ENCODE measurements at regions not wholly inside any gene's neighbourhood (a gene's known extent, or its start where the extent isn't known, plus 50 kb on each side); places are given as distances from the start of the nearest gene placed in this dataset.
"Not testable (repeated sequence)": the region's sequence is repeated elsewhere in the genome, so short reads cannot be mapped to it uniquely, and the experiment has no call there.

DNA sequence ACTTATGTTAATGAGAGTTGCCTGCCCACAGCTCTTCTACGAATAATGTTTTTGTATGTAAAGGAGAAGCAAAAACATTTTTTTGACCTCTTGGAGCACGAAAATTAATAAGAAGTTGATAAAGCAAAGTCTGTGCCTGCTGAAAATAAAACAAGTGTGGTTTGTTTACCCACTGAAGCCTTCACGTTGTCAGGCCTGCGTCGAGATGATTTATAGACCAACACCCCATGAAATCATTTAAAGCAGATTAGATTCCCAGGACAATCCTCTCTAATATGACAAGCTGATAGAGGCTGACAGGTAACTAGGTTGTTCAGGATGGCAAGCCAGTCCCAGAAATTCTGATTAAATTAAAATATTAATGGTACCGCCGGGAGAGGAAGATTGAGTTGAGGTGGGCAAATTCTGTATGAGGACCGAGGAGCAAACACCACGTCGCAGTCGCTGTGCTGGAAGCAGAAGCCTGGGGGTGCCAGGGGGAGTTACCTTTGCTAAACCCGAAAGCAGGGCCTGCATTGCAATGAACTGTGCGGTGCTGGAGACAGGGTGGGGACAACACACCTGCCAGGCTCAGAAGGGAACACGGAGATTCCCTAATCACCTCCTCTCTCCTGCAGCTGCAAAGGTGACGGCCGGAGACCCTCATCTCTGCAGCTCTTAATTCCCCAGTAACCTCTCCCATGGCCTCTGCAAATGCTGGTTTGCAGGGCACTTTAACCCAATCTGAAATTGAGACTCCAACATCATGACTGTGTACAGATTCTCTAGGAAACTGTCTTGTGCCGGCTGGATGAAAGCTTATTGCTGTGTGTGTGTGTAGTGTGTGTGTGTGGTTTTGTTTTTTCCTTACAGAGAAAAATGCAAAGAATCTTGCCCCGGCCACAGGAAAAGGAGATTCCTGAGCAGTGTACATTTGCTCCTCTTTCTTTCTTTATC lies 2805.9 kb downstream of the RPIA start:
- H3K27ac ChIP-seq (ENCODE audit: insufficient read depth, low read depth, low read length, poor library complexity, severe bottlenecking); H3K9me3 ChIP-seq (ENCODE audit: control insufficient read depth, low read length); H3K4me3 ChIP-seq (ENCODE audit: insufficient read depth, low read depth, low read length); H3K4me1 ChIP-seq (ENCODE audit: control insufficient read depth, insufficient read depth, low read length); H3K36me3 ChIP-seq (ENCODE audit: control insufficient read depth, insufficient read depth, low read length); H3K27me3 ChIP-seq (ENCODE audit: control insufficient read depth, insufficient read depth, low read length, poor library complexity, severe bottlenecking): not testable (repeated sequence)
- WGBS, 2 experiments = 74 to 83% methylated on average over 5 to 8 of the region's 18 CpGs

DNA sequence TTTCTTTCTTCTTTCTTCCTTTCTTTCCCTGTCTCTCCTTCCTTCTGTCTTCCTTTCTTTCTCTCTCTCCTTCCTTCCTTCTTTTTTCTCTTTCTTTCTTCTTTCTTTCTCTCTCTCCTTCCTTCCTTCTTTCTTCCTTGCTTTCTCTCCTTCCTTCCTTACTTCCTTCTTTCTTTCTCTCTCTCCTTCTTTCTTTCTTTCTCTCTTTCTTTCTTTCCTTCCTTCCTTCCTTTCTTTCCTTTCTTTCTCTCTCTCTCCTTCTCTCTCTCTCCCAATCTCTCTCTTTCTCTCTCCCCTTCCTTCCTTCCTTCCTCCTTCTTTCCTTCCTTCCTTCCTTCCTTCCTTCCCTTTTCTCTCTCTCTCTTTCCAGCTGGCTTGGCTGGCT lies 2806.6 kb downstream of the RPIA start:
- not testable (repeated sequence) for H3K27me3 ChIP-seq (ENCODE audit: control insufficient read depth, insufficient read depth, low read length, poor library complexity, severe bottlenecking); H3K4me1 ChIP-seq (ENCODE audit: control insufficient read depth, insufficient read depth, low read length); H3K36me3 ChIP-seq (ENCODE audit: control insufficient read depth, insufficient read depth, low read length); H3K9me3 ChIP-seq (ENCODE audit: control insufficient read depth, low read length); H3K27ac ChIP-seq (ENCODE audit: insufficient read depth, low read depth, low read length, poor library complexity, severe bottlenecking); H3K4me3 ChIP-seq (ENCODE audit: insufficient read depth, low read depth, low read length)

DNA sequence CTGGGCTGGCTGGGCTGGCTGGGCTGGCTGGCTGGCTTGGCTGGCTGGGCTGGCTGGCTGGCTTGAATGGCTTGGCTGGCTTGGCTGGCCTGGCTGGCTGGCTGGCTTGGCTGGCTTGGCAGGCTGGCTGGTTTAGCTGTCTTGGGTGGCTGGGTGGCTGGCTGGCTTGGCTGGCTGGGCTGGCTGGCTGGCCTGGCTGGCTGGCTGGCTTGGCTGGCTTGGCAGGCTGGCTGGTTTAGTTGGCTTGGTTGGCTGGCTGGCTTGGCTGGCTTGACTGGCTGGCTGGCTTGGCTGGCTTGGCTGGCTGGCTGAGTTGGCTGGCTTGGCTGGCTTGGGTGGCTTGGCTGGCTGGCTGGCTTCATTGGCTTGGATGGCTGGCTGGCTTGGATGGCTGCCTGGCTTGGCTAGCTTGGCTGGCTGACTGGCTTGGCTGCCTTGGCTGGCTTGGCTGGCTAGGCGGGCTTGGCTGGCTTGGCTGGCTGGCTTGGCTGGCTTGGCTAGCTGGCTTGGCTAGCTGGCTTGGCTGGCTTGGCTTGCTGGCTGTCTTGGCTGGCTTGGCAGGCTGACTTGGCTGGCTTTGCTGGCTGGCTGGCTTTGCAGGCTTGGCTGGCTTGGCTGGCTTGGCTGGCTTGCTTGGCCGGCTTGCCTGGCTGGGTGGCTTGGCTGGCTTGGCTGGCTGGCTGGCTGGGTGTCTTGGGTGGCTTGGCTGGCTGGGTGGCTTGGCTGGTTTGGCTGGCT lies 2807.2 kb downstream of the RPIA start:
- not testable (repeated sequence) for H3K9me3 ChIP-seq (ENCODE audit: control insufficient read depth, low read length); H3K27me3 ChIP-seq (ENCODE audit: control insufficient read depth, insufficient read depth, low read length, poor library complexity, severe bottlenecking)
- 86% methylated on average over 2 of the region's 2 CpGs for WGBS, 2 experiments

DNA sequence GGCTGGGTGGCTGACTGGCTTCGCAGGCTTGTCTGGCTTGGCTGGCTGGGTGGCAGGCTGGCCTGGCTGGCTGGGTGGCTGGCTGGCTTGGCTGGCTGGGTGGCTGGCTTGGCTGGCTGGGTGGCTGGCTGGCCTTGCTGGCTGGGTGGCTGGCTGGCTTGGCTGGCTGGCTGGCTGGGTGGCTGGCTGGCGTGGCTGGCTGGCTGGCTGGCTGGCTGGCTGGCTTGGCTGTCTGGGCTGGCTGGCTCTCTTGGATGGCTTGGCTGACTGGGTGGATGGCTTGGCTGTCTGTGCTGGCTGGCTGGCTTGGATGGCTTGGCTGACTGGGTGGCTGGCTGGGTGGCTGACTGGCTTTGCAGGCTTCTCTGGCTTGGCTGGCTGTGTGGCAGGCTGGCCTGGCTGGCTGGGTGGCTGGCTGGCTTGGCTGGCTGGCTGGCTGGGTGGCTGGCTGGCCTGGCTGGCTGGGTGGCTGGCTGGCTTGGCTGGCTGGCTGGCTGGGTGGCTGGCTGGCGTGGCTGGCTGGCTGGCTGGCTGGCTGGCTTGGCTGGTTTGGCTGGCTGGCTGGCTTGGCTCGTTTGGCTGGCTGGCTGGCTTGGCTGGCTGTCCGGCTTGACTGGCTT lies 2808.1 kb downstream of the RPIA start:
- H3K27me3 ChIP-seq (ENCODE audit: control insufficient read depth, insufficient read depth, low read length, poor library complexity, severe bottlenecking); H3K4me3 ChIP-seq (ENCODE audit: insufficient read depth, low read depth, low read length); H3K4me1 ChIP-seq (ENCODE audit: control insufficient read depth, insufficient read depth, low read length); H3K36me3 ChIP-seq (ENCODE audit: control insufficient read depth, insufficient read depth, low read length); H3K27ac ChIP-seq (ENCODE audit: insufficient read depth, low read depth, low read length, poor library complexity, severe bottlenecking); H3K9me3 ChIP-seq (ENCODE audit: control insufficient read depth, low read length): not testable (repeated sequence)
- WGBS, 2 experiments = 80 to 82% methylated on average over 5 of the region's 5 CpGs

More for the DNA sequence above, 2807.2 kb downstream of the RPIA start:
- not testable (repeated sequence) for H3K27ac ChIP-seq (ENCODE audit: insufficient read depth, low read depth, low read length, poor library complexity, severe bottlenecking); H3K4me3 ChIP-seq (ENCODE audit: insufficient read depth, low read depth, low read length); H3K36me3 ChIP-seq (ENCODE audit: control insufficient read depth, insufficient read depth, low read length); H3K4me1 ChIP-seq (ENCODE audit: control insufficient read depth, insufficient read depth, low read length)

DNA sequence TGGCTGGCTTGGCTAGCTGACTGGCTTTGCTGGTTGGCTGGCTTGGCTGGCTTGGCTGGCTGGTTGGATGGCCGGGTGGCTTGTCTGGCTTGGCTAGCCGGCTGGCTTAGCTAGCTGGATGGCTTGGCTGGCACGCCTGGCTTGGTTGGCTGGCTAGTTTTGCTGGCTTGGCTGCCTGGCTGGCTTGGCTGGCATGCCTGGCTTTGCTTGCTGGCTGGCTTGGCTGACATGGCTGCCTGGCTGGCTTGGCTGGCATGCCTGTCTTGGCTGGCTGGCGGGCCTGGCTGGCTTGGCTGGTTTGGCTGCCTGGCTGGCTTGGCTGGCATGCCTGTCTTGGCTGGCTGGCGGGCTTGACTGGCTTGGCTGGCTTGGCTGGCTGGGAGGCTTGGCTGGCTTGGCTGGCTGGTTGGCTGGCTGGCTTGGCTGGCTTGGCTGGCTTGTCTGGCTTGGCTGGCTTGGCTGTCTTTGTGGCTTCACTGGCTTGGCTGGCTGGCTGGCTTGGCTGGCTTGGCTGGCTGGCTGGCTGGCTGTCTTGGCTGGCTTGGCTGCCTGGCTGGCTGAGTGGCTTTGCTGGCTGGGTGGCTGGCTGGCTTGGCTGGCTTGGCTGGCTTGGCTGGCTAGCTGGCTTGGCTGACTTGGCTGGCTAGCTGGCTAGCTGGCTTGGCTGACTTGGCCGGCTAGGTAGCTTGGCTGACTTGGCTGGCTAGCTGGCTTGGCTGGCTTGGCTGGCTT lies 2808.9 kb downstream of the RPIA start:
- not testable (repeated sequence) for H3K4me3 ChIP-seq (ENCODE audit: insufficient read depth, low read depth, low read length); H3K27me3 ChIP-seq (ENCODE audit: control insufficient read depth, insufficient read depth, low read length, poor library complexity, severe bottlenecking); H3K27ac ChIP-seq (ENCODE audit: insufficient read depth, low read depth, low read length, poor library complexity, severe bottlenecking); H3K4me1 ChIP-seq (ENCODE audit: control insufficient read depth, insufficient read depth, low read length); H3K36me3 ChIP-seq (ENCODE audit: control insufficient read depth, insufficient read depth, low read length); H3K9me3 ChIP-seq (ENCODE audit: control insufficient read depth, low read length)
- WGBS, 2 experiments = 92 to 94% methylated on average over 6 of the region's 6 CpGs

DNA sequence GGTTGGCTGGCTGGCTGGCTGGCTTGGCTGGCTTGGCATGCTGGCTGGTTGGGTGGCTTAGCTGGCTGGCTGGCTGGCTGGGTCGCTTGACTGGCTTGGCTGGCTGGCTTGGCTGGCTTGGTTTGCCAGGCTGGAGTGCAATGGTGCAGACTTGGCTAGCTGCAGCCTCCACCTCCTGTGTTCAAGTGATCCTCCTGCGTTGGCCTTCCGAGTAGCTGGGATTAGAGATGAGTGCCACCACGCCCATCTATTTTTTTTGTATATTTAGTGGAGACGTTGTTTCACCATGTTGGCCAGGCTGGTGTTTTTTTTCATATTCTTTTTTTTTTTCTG lies 2809.5 kb downstream of the RPIA start:
- not testable (repeated sequence) for H3K9me3 ChIP-seq (ENCODE audit: control insufficient read depth, low read length); H3K36me3 ChIP-seq (ENCODE audit: control insufficient read depth, insufficient read depth, low read length); H3K27me3 ChIP-seq (ENCODE audit: control insufficient read depth, insufficient read depth, low read length, poor library complexity, severe bottlenecking); H3K4me1 ChIP-seq (ENCODE audit: control insufficient read depth, insufficient read depth, low read length); H3K27ac ChIP-seq (ENCODE audit: insufficient read depth, low read depth, low read length, poor library complexity, severe bottlenecking); H3K4me3 ChIP-seq (ENCODE audit: insufficient read depth, low read depth, low read length)
- 83 to 91% methylated on average over 4 to 5 of the region's 5 CpGs for WGBS, 2 experiments

DNA sequence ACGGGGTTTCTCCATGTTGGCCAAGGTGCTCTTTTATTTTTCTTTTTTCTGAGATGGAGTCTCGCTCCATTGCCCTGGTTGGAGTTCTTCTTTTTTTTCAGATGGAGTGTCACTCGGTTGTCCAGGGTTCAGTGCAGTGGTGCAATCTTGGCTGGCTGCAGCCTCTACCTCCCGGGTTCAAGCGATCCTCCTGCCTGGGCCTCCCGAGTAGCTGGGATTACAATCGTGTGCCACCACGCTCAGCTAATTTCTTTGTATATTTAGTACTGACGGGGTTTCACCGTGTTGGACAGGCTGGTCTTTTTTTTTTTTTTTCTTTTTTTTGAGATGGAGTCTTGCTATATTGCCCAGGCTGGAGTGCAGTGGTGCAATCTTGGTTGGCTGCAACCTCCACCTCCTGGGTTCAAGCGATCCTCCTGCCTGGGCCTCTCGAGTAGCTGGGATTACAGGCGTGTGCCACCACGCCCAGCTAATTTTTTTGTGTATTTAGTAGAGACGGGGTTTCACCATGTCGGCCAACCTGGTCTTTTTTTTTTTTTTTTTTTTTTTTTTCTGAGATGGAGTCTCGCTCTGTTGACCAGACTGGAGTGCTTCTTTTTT lies 2810.1 kb downstream of the RPIA start:
- not testable (repeated sequence) for H3K4me1 ChIP-seq (ENCODE audit: control insufficient read depth, insufficient read depth, low read length); H3K9me3 ChIP-seq (ENCODE audit: control insufficient read depth, low read length); H3K27ac ChIP-seq (ENCODE audit: insufficient read depth, low read depth, low read length, poor library complexity, severe bottlenecking); H3K36me3 ChIP-seq (ENCODE audit: control insufficient read depth, insufficient read depth, low read length); H3K27me3 ChIP-seq (ENCODE audit: control insufficient read depth, insufficient read depth, low read length, poor library complexity, severe bottlenecking); H3K4me3 ChIP-seq (ENCODE audit: insufficient read depth, low read depth, low read length)
- WGBS, 2 experiments = 75 to 96% methylated on average over 6 to 8 of the region's 17 CpGs

DNA sequence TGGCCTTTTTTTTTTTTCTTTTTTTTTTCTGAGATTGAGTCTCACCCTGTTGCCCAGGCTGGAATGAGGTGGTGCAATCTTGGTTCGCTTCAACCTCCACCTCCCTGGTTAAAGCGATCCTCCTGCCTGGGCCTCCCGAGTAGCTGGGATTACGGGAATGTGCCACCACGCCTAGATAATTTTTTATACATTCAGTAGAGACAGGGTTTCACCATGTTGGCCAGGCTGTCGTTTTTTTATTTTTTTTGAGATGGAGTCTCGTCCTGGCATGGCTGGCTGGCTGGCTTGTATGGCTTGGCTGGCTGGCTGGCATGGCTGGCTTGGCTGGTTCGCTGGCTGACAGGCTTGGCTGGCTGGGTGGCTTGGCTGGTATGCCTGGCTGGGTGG lies 2812.1 kb downstream of the RPIA start:
- not testable (repeated sequence) for H3K9me3 ChIP-seq (ENCODE audit: control insufficient read depth, low read length); H3K27ac ChIP-seq (ENCODE audit: insufficient read depth, low read depth, low read length, poor library complexity, severe bottlenecking); H3K36me3 ChIP-seq (ENCODE audit: control insufficient read depth, insufficient read depth, low read length); H3K4me3 ChIP-seq (ENCODE audit: insufficient read depth, low read depth, low read length); H3K27me3 ChIP-seq (ENCODE audit: control insufficient read depth, insufficient read depth, low read length, poor library complexity, severe bottlenecking); H3K4me1 ChIP-seq (ENCODE audit: control insufficient read depth, insufficient read depth, low read length)
- 82 to 86% methylated on average over 4 to 6 of the region's 8 CpGs for WGBS, 2 experiments

DNA sequence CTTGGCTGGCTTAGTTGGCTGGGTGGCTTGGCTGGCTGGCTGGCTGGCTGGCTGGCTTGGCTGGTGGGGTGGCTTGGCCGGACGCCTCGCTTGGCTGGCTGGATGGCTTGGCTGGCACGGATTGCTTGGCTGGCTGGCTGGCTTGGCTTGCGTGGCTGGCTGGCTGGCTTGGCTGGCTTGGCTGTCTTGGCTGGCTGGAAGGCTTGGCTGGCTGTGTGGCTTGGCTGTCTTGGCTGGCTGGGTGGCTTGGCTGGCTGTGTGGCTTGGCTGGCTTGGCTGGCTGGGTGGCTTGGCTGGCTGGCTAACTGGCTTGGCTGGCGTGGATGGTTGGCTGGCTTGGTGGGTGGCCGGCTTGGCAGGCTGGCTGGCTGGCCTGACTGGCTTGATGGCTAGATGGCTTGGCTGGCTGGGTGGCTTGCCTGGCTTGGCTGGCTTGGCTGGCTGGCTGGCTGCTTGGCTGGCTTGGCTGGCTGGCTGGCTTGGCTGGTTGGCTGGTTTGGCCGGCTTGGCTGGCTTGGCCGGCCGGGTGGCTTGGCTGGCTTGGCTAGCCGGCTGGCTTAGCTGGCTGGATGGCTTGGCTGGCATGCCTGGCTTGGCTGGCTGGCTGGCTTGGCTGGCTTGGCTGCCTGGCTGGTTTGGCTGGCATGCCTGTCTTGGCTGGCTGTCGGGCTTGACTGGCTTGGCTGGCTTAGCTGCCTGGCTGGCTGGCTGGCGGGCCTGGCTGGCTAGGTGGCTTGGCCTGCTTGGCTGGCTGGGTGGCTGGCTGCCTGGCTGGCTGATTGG lies 2812.7 kb downstream of the RPIA start:
- not testable (repeated sequence) for H3K27ac ChIP-seq (ENCODE audit: insufficient read depth, low read depth, low read length, poor library complexity, severe bottlenecking); H3K4me3 ChIP-seq (ENCODE audit: insufficient read depth, low read depth, low read length); H3K27me3 ChIP-seq (ENCODE audit: control insufficient read depth, insufficient read depth, low read length, poor library complexity, severe bottlenecking); H3K36me3 ChIP-seq (ENCODE audit: control insufficient read depth, insufficient read depth, low read length); H3K4me1 ChIP-seq (ENCODE audit: control insufficient read depth, insufficient read depth, low read length); H3K9me3 ChIP-seq (ENCODE audit: control insufficient read depth, low read length)
- WGBS, 2 experiments = 90 to 96% methylated on average over 11 to 13 of the region's 13 CpGs

All from ectodermal cell (in vitro differentiated cells).